ENCODE measurements at regions not wholly inside any gene's neighbourhood (a gene's known extent, or its start where the extent isn't known, plus 50 kb on each side); places are given as distances from the start of the nearest gene placed in this dataset.

DNA sequence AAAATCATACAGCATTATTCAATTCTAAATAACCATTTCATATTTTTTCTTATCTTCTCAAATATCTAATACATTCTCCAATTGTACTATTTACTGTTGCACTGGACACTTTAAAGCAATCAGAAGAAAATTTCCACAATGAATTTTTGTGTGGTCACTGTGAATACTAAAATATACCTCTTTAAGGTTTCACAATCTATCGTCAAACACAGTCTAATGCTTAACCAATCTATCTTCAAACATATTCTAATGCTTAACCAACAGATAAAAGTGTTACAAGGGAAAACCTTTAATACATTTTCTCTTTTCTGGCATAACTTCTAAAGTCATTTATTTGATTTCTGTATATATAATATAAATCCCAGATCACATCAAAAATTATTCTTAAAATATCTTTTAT, 2035.5 kb upstream of the CDH6 start:
- no peak overlapping the region for H3K4me2 ChIP-seq (ENCODE audit: low read length)
- no peaks in the 10 kb centered on the region for H3K9me3 ChIP-seq (ENCODE audit: control insufficient read depth, insufficient read depth, low read length)
- H4K20me1 ChIP-seq (ENCODE audit: control insufficient read depth, insufficient read depth, low read depth, low read length) = no peaks in the 10 kb centered on the region
- no peaks in the 10 kb centered on the region for H3F3A ChIP-seq (ENCODE audit: control insufficient read depth, insufficient read depth)
- no peaks in the 10 kb centered on the region for H3K4me1 ChIP-seq (ENCODE audit: control insufficient read depth, low read length)
- no peaks in the 10 kb centered on the region for H3K9me2 ChIP-seq (replicated peaks; ENCODE audit: control insufficient read depth, low read length)
- no peaks in the 10 kb centered on the region for H3K27me3 ChIP-seq (ENCODE audit: control insufficient read depth, low read length)
- no peak overlapping the region for H3K4me3 ChIP-seq (ENCODE audit: low read length)
- TF ChIP-seq, protein P1, sequence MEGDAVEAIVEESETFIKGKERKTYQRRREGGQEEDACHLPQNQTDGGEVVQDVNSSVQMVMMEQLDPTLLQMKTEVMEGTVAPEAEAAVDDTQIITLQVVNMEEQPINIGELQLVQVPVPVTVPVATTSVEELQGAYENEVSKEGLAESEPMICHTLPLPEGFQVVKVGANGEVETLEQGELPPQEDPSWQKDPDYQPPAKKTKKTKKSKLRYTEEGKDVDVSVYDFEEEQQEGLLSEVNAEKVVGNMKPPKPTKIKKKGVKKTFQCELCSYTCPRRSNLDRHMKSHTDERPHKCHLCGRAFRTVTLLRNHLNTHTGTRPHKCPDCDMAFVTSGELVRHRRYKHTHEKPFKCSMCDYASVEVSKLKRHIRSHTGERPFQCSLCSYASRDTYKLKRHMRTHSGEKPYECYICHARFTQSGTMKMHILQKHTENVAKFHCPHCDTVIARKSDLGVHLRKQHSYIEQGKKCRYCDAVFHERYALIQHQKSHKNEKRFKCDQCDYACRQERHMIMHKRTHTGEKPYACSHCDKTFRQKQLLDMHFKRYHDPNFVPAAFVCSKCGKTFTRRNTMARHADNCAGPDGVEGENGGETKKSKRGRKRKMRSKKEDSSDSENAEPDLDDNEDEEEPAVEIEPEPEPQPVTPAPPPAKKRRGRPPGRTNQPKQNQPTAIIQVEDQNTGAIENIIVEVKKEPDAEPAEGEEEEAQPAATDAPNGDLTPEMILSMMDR (IDR thresholded peaks at IDR 0.05; ENCODE audit: low read depth, low read length, poor library complexity, severe bottlenecking) = no peak
- TF ChIP-seq EZH2phosphoT487 (IDR thresholded peaks at IDR 0.05; ENCODE audit: borderline replicate concordance, low read length) = no peak
- no peaks in the 10 kb centered on the region for H3K79me2 ChIP-seq (ENCODE audit: control insufficient read depth, low read length)
- no peak overlapping the region for H3K27ac ChIP-seq (ENCODE audit: low read depth, low read length)
- no peaks in the 10 kb centered on the region for H3K36me3 ChIP-seq (ENCODE audit: control insufficient read depth, low read length)

DNA sequence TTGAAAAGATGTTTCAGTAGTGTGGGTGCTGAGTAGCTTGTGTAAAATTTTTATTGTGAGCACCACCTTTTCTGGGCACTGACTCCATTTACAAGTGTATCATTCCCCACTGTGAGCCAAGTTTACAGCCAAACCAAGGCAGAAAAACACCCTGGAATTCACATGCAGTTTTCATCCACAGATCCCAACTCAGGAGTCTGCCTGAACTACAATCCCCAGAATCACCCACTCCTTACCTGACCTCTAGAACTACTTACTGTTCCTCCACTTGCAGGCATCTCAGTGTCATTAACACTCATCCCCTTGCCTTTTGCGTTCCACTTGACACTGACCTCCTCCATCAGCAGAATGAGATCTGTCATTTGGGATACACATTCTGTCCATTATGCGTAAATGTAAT, 2042.6 kb upstream of the CDH6 start:
- no peaks in the 10 kb centered on the region for H3K27me3 ChIP-seq (ENCODE audit: control insufficient read depth, low read length)
- H3K36me3 ChIP-seq (ENCODE audit: control insufficient read depth, low read length) = no peaks in the 10 kb centered on the region
- no peaks in the 10 kb centered on the region for H3K9me2 ChIP-seq (replicated peaks; ENCODE audit: control insufficient read depth, low read length)
- H3K4me1 ChIP-seq (ENCODE audit: control insufficient read depth, low read length) = no peaks in the 10 kb centered on the region
- TF ChIP-seq, protein P1 (IDR thresholded peaks at IDR 0.05; ENCODE audit: low read depth, low read length, poor library complexity, severe bottlenecking) = no peak
- TF ChIP-seq EZH2phosphoT487 (IDR thresholded peaks at IDR 0.05; ENCODE audit: borderline replicate concordance, low read length) = no peak
- H3K4me3 ChIP-seq (ENCODE audit: low read length) = no peak overlapping the region
- H3F3A ChIP-seq (ENCODE audit: control insufficient read depth, insufficient read depth) = no peaks in the 10 kb centered on the region
- no peaks in the 10 kb centered on the region; the same call in 1 of the 2 replicates for H3K9me3 ChIP-seq (ENCODE audit: control insufficient read depth, insufficient read depth, low read length)
- H3K79me2 ChIP-seq (ENCODE audit: control insufficient read depth, low read length) = no peaks in the 10 kb centered on the region
- no peak overlapping the region for H3K4me2 ChIP-seq (ENCODE audit: low read length)
- no peak overlapping the region for H3K27ac ChIP-seq (ENCODE audit: low read depth, low read length)
- H4K20me1 ChIP-seq (ENCODE audit: control insufficient read depth, insufficient read depth, low read depth, low read length) = no peaks in the 10 kb centered on the region

DNA sequence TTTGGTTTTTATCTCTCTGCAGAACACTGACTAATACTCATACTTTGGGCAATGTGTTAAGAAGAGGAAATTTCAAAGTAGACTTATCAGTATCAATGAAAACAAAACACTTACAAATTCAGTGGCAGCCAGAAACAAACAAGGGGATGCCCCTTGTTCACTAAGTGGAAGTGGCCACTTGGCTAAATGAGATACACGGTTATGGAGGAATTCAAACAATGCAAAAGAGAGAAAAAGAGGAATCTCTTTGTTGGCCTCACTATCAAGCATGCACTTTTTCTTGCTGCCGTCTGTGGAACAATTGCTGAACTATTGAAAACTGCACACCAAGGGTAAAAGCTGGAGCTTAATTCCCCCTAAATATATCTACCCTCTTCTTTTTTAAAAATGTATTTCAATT, 2044.9 kb upstream of the CDH6 start:
- Histone ChIP-seq H3K27me3 (ENCODE audit: control insufficient read depth, low read length) (no peaks in the 10 kb centered on the region), H3K4me1 (ENCODE audit: control insufficient read depth, low read length) (no peaks in the 10 kb centered on the region), H3K9me3 (ENCODE audit: control insufficient read depth, insufficient read depth, low read length) (no peaks in the 10 kb centered on the region; the same call in 1 of the 2 replicates), H3F3A (ENCODE audit: control insufficient read depth, insufficient read depth) (no peaks in the 10 kb centered on the region), H3K36me3 (ENCODE audit: control insufficient read depth, low read length) (no peaks in the 10 kb centered on the region), H3K4me2 (ENCODE audit: low read length) (no peak overlapping the region), H3K4me3 (ENCODE audit: low read length) (no peak overlapping the region), H3K27ac (ENCODE audit: low read depth, low read length) (no peak overlapping the region), H3K9me2 (replicated peaks; ENCODE audit: control insufficient read depth, low read length) (no peaks in the 10 kb centered on the region; the same call in 1 of the 2 replicates), H4K20me1 (ENCODE audit: control insufficient read depth, insufficient read depth, low read depth, low read length) (no peaks in the 10 kb centered on the region), H3K79me2 (ENCODE audit: control insufficient read depth, low read length) (no peaks in the 10 kb centered on the region)
- TF ChIP-seq, protein P1 (IDR thresholded peaks at IDR 0.05; ENCODE audit: low read depth, low read length, poor library complexity, severe bottlenecking) = no peak
- no peak for TF ChIP-seq EZH2phosphoT487 (IDR thresholded peaks at IDR 0.05; ENCODE audit: borderline replicate concordance, low read length)
